ENCODE measurements at regions not wholly inside any gene's neighbourhood (a gene's known extent, or its start where the extent isn't known, plus 50 kb on each side); places are given as distances from the start of the nearest gene placed in this dataset.

GRCh38 chr4:23034731-23035130 is 342.0 kb downstream of the GBA3 start:
- TF ChIP-seq CTCF (IDR thresholded peaks at IDR 0.05) (no peak), REST (IDR thresholded peaks at IDR 0.05; ENCODE audit: insufficient read depth in 1 of 2, low read depth in 2 of 2, low read length in 1 of 2) (no peak), POLR2AphosphoS5 (IDR thresholded peaks at IDR 0.05; ENCODE audit: low read depth, low read length) (no peak), SIN3A (IDR thresholded peaks at IDR 0.05; ENCODE audit: borderline replicate concordance, insufficient read depth, low read depth, low read length) (no peak), TCF7L2 (IDR thresholded peaks at IDR 0.05; ENCODE audit: low read depth, low read length) (no peak)
